Hematopoietic multipotent progenitor cell (in vitro differentiated cells): ENCODE measurements at regions not wholly inside any gene's neighbourhood (a gene's known extent, or its start where the extent isn't known, plus 50 kb on each side); places are given as distances from the start of the nearest gene placed in this dataset.
"Not testable (repeated sequence)": the region's sequence is repeated elsewhere in the genome, so short reads cannot be mapped to it uniquely, and the experiment has no call there.

Experiments used
- DNase-seq, 3 donors: peaks; one replicate each; pipeline ENCODE4 v3.0.0-alpha.2; 2011 to 2015; ENCODE audit warnings: low read depth in 2 of 3, low spot score in 2 of 3

- DNase-seq = peak in 1 of 3 donors; percentile 11
Observed at GRCh38 chr15:44848859-44849258, 107.6 kb upstream of the TERB2 start.

- not testable (repeated sequence) for DNase-seq
Observed at GRCh38 chr15:44849701-44850403, 106.6 kb upstream of the TERB2 start.

- peak; percentile 37 to 77 (median 58) for DNase-seq
Observed at GRCh38 chr15:44853304-44853950, 103.1 kb upstream of the TERB2 start.

- not testable (repeated sequence) for DNase-seq
Observed at GRCh38 chr15:44854696-44855095, 101.8 kb upstream of the TERB2 start.

- DNase-seq = not testable (repeated sequence)
Observed at GRCh38 chr15:44856284-44856683, 100.2 kb upstream of the TERB2 start.

- not testable (repeated sequence) for DNase-seq
Observed at GRCh38 chr15:44857164-44857710, 99.2 kb upstream of the TERB2 start.

GRCh38 chr15:44859088-44859487, 97.4 kb upstream of the TERB2 start:
- not testable (repeated sequence) for DNase-seq

GRCh38 chr15:44860168-44860567, 96.3 kb upstream of the TERB2 start:
- not testable (repeated sequence) for DNase-seq

GRCh38 chr15:44861439-44861910, 95.0 kb upstream of the TERB2 start:
- DNase-seq = no peak

GRCh38 chr15:44861917-44862316, 94.6 kb upstream of the TERB2 start:
- DNase-seq = peak in 1 of 3 donors; percentile 29

GRCh38 chr15:44862866-44863265, 93.6 kb upstream of the TERB2 start:
- not testable (repeated sequence) for DNase-seq

GRCh38 chr15:44868100-44868499, 88.4 kb upstream of the TERB2 start:
- not testable (repeated sequence) for DNase-seq

- peak in 1 of 3 donors; percentile 29 for DNase-seq
Observed at GRCh38 chr15:44870125-44870524, 86.4 kb upstream of the TERB2 start.

- DNase-seq = no peak
Observed at GRCh38 chr15:44873103-44873502, 83.4 kb upstream of the TERB2 start.

- no peak for DNase-seq
Observed at GRCh38 chr15:44879066-44879465, 77.4 kb upstream of the TERB2 start.

- DNase-seq = no peak
Observed at GRCh38 chr15:44882499-44882968, 74.0 kb upstream of the TERB2 start.

GRCh38 chr15:44883199-44883877, 73.1 kb upstream of the TERB2 start:
- DNase-seq = no peak

GRCh38 chr15:44898890-44899651, 57.4 kb upstream of the TERB2 start:
- not testable (repeated sequence) for DNase-seq

GRCh38 chr15:44899775-44900174, 56.7 kb upstream of the TERB2 start:
- not testable (repeated sequence) for DNase-seq

- not testable (repeated sequence) for DNase-seq
Observed at GRCh38 chr15:44900796-44901195, 55.7 kb upstream of the TERB2 start.
